GM10266 (cell line): ENCODE measurements at regions not wholly inside any gene's neighbourhood (a gene's known extent, or its start where the extent isn't known, plus 50 kb on each side); places are given as distances from the start of the nearest gene placed in this dataset.
"Not testable (repeated sequence)": the region's sequence is repeated elsewhere in the genome, so short reads cannot be mapped to it uniquely, and the experiment has no call there.

ENCODE experiments used
- DNase-seq: peaks from one replicate; pipeline ENCODE4 v3.0.0; 2012; ENCODE audit errors: extremely low spot score
- CTCF ChIP-seq: IDR thresholded peaks from 2 replicates; pipeline ENCODE4 v1.5.1; 2012; ENCODE audit warnings: mild to moderate bottlenecking, low read depth; ENCODE audit not compliant: control insufficient read depth, insufficient read depth; ENCODE audit errors: missing control alignments

- no peak for DNase-seq
- peak; percentile 53 for TF ChIP-seq CTCF
Observed at GRCh38 chr21:23853796-23854379, 1753.4 kb downstream of the MRPL39 start.

GRCh38 chr21:23837564-23837963, 1769.7 kb downstream of the MRPL39 start:
- TF ChIP-seq CTCF = no peak
- no peak for DNase-seq

GRCh38 chr21:23822760-23823159, 1784.5 kb downstream of the MRPL39 start:
- no peak for TF ChIP-seq CTCF
- DNase-seq = no peak

- DNase-seq = no peak
- no peak for TF ChIP-seq CTCF
Observed at GRCh38 chr21:23817337-23817736, 1789.9 kb downstream of the MRPL39 start.

- no peak for DNase-seq
Observed at GRCh38 chr21:23812485-23812884, 1794.8 kb downstream of the MRPL39 start.

GRCh38 chr21:23811805-23812204, 1795.5 kb downstream of the MRPL39 start:
- DNase-seq = no peak
- no peak for TF ChIP-seq CTCF

More at GRCh38 chr21:23812485-23812884, 1794.8 kb downstream of the MRPL39 start:
- TF ChIP-seq CTCF = no peak

- no peak for TF ChIP-seq CTCF
- no peak for DNase-seq
Observed at GRCh38 chr21:23809573-23809972, 1797.7 kb downstream of the MRPL39 start.

- not testable (repeated sequence) for DNase-seq
Observed at GRCh38 chr21:23806966-23807548, 1800.2 kb downstream of the MRPL39 start.
